ENCODE measurements at regions not wholly inside any gene's neighbourhood (a gene's known extent, or its start where the extent isn't known, plus 50 kb on each side); places are given as distances from the start of the nearest gene placed in this dataset.

DNA sequence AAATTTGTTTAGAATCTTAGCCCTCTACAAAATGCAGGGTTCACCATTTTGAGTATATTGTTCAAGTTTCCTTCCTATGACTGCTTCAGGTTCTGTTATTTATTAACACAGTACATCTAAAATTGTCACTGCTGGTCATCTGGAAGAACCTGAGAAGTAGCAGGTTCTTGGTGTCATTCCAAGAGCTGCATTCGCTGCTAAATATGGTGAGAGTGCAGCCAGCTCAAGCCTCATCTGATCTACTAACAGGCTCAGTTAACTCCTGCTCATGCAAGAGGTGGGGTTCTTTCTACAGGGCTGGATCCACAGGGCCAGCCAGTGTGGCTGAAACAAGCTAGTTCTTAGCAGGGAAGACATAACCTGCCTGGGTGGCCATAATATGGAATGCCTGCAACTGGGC lies 1946.1 kb downstream of the TP53TG3F start:
- no peak for DNase-seq

GRCh38 chr16:35409503-35409902 lies 1950.1 kb downstream of the TP53TG3F start:
- DNase-seq, result no peak

- DNase-seq, result no peak
These were observed 1951.0 kb downstream of the TP53TG3F start for GRCh38 chr16:35410438-35410837.

GRCh38 chr16:35411156-35411555 lies 1951.7 kb downstream of the TP53TG3F start:
- DNase-seq, result no peak

DNA sequence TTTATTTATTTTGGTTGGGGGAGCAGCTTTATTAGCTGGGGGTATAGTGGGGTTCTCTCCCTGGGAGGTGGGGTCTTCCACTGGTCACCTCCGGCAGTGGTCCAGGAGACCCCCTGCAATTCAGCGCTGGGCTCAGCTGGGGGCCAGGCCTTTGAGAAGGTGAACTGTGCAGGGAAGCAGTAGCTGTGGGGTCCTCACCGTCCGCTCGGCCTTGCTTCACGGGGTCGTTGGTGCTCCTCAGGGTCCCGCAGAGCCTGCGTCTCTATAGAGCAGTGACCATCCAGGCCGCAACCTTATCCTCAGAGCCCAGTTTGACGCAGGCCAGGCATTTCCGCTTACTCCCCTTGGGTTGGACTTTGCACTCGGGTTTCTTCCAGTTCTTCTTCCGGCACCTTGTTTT lies 1954.7 kb downstream of the TP53TG3F start:
- no peak for DNase-seq

GRCh38 chr16:35414563-35414962 lies 1955.2 kb downstream of the TP53TG3F start:
- DNase-seq, result no peak

DNA sequence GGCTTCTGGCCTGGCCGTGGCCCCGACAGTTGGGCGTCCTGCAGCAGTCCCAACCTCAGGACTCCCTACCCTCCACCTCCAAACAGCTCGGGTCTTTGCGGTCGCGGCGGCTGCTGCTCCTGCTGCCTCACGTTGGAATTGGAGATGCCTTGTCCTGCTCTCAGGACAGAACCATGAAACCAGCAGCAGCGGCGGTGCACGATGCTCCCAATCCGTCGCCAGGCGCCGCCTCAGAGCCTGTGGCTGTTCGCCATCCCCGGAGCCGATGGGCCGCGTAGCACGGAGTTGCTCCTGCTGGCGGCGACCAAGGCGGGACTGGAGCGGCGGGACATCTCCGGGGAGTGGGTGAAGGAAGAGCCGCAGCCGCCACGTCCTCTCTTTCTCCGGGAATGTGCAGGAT lies 1965.9 kb downstream of the TP53TG3F start:
- no peak for DNase-seq

- no peak for DNase-seq
These were observed 1972.6 kb downstream of the TP53TG3F start for GRCh38 chr16:35431829-35432663.

- no peak for DNase-seq
These were observed 1981.5 kb downstream of the TP53TG3F start for GRCh38 chr16:35440875-35441274.

GRCh38 chr16:35447010-35447558 lies 1987.7 kb downstream of the TP53TG3F start:
- DNase-seq, result no peak

DNA sequence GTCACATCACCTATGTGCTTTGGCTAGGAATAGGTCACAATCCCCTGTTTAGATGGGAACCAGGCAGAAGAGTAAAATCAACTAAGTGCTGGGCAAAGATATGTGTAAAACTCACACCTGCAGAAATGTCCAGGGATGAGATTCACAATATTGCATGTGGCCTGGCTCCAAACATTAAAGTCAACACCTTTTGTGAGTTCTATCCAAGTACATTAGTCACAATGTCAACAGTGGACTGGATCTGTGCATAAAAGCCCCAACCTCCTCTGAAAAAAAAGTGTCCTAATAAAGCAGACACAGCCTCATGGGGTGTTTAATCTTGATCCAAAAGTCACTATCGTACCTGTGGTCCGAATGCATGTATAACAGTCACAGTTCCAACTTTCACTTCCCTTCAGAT lies 1990.3 kb downstream of the TP53TG3F start:
- no peak for DNase-seq

DNA sequence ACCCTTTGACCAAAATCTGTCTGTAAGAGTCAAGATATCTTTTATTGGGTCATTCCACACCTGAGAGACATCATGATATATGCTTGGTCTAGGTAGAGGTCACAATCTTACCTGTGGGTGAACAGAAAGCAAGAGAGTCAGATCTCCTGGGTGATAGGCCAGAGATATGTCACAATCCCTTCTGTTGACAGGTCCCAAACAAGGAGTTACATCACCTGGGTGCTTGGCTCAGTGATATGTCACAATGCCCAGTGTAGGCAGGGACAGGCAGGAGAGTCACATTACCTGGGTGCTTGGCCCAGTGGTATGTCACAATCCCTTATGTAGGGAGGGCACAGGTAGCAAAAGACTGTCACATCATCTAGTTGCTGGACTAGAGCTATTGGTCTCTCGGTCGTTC lies 1991.2 kb downstream of the TP53TG3F start:
- DNase-seq, result no peak

GRCh38 chr16:35452471-35452870 lies 1993.1 kb downstream of the TP53TG3F start:
- no peak for DNase-seq

DNA sequence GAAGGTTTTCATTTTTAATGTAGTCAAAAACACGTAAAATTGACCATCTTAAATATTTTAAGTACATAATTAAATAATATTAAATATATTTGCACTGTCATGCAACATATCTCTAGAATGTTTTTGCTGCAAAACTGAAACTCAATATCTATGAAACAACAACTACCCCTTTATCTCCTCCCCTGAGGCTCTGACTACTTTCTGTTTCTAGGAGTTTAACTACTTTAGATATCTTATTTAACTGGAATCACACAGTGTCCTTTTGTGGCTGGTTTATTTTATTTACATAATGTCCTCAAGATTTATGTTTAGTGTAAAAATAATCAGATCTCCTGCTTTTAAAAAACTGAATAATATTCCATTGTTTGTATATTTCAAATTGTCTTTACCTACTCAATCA lies 2003.9 kb downstream of the TP53TG3F start:
- DNase-seq, result no peak

- no peak for DNase-seq
These were observed 2020.9 kb downstream of the TP53TG3F start for GRCh38 chr16:35480361-35480760.

DNA sequence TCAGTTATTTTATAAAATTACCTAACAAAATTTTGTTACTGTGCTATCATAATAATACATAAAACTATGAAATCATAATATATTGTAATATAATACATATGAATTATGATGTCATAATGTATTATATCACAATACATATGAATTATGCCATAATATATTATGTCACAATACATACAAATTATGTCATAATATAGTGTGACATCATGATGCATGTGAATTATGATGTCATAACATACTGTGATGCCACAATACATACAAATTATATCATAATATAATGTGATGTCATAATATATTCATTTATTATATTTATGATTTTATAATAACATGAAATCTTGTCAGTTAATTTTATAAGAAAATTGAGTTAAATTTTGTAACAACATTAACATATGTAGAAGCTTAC lies 2021.6 kb downstream of the TP53TG3F start:
- no peak for DNase-seq

- no peak for DNase-seq
These were observed 2026.5 kb downstream of the TP53TG3F start for GRCh38 chr16:35485915-35486314.

GRCh38 chr16:35492225-35492624 lies 2032.8 kb downstream of the TP53TG3F start:
- no peak for DNase-seq

DNA sequence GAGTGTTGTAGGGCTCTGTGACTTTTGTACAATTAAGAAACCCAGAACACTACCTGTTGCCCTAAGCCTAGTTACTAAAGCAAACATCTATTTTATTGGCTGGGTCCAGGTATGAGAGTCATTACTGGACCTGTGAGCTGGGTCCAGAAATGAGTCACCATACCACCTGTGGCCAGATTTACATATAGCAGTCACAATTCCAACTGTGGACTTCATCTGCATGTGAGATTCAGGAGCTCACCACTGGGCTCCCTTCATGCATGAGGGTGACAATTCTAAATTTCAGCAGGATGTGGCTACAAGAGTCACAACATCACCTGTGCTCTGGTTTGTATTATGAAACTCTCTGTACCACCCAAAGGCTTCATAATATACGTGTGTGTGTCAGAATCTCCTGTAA lies 2038.0 kb downstream of the TP53TG3F start:
- DNase-seq, result no peak

GRCh38 chr16:35506018-35506897 lies 2046.8 kb downstream of the TP53TG3F start:
- DNase-seq, result no peak

DNA sequence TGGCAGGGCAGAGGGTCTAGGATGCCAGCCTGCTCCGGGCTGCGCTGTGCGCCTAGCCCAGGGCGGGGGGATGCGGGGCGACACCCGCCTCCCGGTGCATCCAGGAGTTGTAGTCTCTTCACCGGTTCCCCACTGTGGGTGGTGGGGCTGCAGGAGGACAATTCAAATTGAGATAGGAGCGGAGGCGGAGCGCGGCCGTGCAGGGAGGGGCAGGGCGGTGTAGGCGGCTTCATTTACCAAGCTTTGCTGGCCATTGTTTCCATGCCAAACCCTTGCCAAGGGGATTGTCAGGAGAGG lies 2047.4 kb downstream of the TP53TG3F start:
- DNase-seq, result no peak

GRCh38 chr16:35510701-35511100 lies 2051.3 kb downstream of the TP53TG3F start:
- no peak for DNase-seq

GRCh38 chr16:35516551-35516950 lies 2057.1 kb downstream of the TP53TG3F start:
- no peak for DNase-seq

DNA sequence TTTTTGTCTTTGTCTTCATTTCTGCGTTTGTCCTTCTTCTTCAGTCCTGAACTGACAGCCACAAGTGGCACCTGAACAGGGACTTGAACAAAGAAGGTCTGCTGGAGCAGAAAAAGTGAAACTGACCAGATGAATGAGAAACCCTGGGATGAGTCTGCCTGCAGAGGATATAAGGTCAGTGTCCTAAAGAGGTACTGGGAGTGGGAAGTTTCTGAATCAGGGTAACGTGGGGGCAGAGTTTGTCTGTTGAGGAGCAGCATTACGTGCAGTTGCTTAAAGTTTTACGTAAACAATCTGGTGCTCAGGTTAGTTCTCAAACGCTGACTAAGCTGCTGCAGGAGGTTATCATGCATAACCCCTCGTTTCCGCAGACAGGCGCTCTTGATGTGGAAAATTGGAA lies 2057.6 kb downstream of the TP53TG3F start:
- no peak for DNase-seq

All from right forelimb (tissue), 1 donor.